HG02571 (cell line): ENCODE measurements at regions not wholly inside any gene's neighbourhood (a gene's known extent, or its start where the extent isn't known, plus 50 kb on each side); places are given as distances from the start of the nearest gene placed in this dataset.

Experiments
- ATAC-seq: cut with Tn5 transposase; IDR thresholded peaks from one replicate; pipeline ENCODE4 v1.9.1; 2021; ENCODE audit warnings: mild to moderate bottlenecking, moderate library complexity; ENCODE audit not compliant: unreplicated experiment

- ATAC-seq = no peak
Observed at GRCh38 chr7:35581605-35582210, 113.2 kb downstream of the HERPUD2 start.

DNA sequence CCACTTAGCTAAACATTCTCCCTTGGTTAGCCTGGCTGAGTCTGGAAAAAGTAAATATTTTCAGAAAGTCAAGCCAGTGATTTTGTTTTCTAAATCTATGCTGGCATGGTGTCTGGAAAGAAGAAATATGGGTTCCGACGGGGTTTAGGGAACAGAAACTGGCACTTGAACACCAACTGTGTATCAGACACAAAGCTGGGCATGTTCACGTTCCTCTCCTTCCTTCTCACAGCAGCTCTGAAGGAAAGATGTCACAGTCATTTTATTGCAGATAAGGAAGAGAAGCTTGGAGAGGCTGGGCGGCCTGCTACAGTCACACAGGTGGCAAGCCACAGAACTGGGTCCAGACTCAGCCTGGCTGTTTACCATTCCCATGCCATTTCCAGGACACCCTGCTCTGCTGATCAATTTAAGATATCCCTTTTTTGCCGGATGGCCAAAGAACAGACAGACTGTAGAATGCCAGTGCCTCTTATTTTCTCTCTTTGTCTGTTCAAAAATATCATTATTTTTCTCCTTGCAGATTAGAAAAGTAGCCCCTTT lies 118.8 kb downstream of the HERPUD2 start:
- ATAC-seq = no peak

DNA sequence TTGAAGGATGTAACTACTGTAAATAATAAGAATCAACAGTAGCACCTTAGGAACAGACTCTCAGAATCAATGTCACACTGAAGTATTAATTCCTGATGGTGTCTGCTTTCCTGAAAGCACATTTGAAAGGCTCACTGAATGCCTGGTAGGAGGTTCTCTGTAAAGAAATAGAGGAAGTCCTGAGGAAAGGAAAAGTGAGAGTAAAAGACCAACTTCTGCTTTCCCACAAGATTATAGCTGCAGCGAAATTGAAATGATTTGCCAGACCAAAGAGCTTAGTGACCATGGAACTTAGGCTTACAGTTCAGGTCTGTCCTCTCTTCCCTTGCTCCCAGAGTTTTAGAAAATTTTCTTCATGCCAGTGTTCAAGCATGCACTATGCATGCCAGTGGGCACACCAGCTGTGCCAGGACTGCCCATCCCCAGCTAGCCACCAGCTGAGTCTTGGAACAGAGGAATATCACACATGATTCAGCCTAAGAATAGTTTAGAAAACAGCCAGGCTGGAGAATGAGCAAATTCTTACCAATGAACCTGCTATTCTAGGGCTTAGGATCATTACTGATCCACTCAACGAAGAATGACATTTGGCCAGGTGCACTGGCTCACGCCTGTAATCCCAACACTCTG lies 123.2 kb downstream of the HERPUD2 start:
- ATAC-seq = no peak

DNA sequence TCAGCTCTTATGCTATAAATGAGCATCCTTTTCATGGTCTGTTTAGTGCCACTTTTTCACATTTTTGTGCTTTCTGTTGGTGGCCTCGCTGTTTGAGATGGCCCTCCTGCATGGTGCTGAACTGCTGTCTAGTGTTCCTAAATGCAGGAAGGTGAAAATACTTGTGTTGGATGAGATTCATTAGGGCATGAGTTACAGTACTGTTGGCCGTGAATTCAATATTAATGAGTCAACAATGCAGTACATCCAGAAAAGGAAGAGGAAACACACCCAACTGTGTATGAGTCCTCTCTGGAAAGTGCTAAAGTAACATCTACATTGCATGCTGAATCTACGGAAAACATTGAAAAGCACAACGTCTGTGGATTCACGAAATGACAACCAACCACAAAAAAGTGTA lies 124.0 kb downstream of the HERPUD2 start:
- ATAC-seq = no peak

GRCh38 chr7:35565927-35566326 lies 129.0 kb downstream of the HERPUD2 start:
- ATAC-seq = no peak

GRCh38 chr7:35558841-35559240 lies 136.1 kb downstream of the HERPUD2 start:
- ATAC-seq = no peak

DNA sequence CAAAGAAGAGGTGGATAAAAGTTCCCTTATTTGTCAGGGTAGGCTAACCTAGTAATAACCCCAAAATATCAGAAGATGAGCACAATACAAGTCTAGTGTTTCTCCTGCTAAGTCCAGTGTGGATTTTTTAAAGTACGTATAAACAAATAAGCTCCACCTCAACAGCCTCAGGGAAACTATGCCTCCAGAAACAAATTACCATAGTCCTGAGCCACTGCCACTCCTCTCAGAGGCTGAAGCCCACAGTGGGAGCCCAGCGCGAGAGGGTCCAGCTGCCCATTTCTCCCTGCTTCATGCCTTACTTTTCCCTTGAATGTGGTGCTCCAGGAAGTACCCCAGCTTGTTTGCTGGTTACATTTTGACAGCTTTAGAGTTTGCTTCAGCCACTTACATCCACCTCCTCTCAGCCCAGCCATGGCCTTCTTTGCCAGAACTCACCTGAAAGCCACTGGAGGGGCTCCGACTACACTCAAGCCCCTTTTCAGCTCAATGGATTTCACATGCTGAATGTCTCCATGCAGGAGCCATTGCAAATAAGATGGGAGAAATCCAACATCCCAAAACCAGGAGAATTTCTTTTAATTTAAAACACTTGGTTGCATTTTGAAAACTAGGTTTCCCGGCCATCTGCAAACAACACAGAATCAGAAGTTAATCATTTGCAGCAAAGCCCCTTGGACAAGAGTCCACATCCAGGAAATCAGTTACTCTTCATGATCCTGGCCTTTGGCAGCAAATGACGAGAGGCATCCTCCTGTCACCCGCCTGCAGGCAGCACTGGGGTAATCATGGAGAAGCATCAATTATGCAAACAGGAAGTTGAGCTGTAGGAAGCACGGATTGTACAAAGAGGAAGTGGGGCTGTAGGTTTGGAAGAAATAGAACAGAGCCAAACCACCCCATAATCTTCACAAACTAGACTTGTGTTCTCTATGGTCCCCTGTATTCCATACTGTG lies 138.1 kb downstream of the HERPUD2 start:
- no peak for ATAC-seq

- ATAC-seq = no peak
Observed at GRCh38 chr7:35555934-35556333, 139.0 kb downstream of the HERPUD2 start.

DNA sequence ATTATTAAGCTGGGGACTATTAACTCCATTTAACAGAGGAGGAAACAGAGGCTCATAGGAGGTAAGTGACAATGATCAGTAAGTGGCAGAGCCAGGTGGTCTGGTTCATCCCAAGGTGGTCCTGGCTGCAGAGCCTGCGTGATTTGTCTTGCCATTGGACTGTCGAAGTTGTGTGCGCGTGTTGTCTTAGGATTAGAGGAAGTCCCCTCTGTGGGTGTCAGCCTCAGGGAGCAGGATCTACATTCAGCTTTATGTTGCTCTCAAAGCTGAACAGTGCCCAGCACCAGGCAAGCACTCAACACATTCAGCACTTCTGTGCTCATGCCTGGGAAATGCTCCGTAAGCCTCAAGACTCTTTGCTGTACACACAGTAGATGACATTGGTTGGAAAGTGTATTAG lies 139.5 kb downstream of the HERPUD2 start:
- ATAC-seq = no peak

DNA sequence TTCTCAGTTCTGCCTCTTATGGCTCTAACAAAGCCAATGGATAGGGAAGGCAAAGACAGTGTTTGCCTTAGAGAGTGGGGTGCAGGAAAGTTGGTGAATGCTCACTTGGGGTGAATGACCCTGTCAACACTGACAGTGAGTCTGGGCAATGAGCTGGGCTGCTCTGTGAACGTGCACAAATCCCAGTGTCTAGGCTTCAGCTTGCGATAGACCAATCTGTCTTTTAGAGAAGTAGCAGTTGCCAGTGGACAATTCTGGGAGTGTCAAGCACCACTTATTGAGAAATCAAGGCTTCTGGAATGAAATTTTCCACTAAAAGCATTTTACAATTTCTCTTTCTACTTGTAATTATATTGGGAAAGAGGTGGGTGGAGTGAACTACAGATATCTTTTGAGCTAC lies 141.4 kb downstream of the HERPUD2 start:
- ATAC-seq = no peak

DNA sequence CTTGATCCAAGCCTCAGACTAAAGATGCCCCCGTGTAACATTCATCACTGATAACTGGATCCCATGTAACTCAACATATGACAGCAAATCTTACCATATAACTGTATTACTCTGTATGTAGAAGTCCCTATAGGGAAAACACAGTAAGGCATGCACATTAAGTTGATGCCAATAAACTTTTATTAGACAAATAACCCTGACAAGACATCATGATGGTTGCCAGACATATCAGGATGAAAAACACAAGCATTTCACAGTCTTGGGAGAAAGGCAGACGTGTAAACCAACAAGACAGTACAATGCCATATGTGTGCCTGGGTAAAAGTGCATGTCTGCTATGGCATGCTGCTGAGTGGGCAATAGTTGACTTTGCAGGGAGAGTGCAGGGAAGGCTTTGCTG lies 142.2 kb downstream of the HERPUD2 start:
- no peak for ATAC-seq

DNA sequence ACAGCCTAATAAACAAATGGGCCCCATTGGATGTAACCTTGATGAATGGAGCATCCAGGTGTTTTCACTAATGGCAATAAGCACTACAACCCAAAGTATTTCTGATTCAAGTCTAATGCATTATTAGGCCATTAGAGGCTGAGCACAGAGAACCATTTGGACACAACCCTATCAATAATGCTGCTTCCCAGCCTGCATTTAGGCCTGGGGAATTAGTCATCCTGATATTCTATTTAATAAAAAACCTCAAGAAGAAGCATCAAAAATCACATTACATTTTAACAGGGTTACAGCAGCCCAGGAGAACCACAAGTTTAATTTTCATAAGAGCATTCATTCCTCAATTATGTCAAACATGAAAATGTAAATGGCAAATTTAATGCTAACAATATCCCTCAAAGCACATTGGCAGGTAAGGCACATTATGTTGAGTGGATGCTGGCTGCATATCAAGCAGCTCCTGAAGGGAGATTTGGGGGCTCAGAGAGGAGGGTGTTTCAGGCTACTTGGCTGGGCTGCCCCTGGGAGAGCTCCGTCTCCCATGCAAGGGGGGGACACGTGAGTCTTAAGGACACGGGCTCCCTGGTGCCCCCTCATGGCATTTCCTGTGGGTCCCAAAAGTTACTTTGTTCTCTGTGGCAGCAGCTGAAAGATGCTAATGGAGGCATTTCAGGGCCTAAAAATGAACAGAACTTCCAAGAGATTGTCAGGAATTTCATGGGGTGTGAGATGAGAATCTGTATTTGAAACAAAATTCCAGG lies 143.4 kb downstream of the HERPUD2 start:
- ATAC-seq = no peak

DNA sequence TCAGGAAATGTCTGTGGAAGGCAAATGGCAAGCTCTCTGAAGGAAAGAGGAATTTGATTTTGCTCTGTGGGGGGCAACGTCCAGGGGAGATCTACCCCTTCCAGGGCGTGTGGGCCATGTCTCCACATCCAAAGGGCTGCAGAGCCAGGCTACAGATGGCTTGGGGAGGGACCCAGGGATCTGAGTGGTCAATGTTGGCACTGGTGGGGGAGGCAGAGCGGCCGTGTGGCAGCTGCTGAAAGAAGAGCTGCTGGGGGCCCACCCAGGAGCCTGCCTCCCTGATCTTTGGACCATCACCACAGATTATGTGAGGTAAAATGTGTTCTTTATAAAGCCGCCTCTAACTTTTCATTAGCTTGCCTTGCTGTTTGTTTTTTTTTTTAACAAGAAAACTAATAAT lies 144.1 kb downstream of the HERPUD2 start:
- ATAC-seq = no peak

DNA sequence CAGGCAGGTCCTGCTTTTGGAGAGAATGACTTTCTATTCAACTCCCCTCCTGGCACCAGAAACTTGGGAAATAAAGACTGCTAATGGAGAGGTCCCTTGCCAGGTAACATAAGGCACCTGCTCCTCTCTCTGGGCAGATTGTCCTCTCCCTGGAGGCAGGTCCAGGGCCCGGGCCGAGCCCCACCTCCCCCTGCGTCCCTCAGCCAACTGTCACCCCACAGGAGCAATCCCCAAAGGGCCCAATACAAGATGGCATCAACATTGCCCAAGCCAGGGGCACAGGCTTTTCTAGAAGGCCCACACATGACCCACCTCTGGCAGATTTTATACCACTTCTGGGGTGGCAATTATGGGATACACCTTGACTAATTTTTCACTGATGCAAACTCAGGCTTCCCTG lies 145.2 kb downstream of the HERPUD2 start:
- ATAC-seq = no peak

GRCh38 chr7:35548291-35548690 lies 146.6 kb downstream of the HERPUD2 start:
- ATAC-seq = no peak

DNA sequence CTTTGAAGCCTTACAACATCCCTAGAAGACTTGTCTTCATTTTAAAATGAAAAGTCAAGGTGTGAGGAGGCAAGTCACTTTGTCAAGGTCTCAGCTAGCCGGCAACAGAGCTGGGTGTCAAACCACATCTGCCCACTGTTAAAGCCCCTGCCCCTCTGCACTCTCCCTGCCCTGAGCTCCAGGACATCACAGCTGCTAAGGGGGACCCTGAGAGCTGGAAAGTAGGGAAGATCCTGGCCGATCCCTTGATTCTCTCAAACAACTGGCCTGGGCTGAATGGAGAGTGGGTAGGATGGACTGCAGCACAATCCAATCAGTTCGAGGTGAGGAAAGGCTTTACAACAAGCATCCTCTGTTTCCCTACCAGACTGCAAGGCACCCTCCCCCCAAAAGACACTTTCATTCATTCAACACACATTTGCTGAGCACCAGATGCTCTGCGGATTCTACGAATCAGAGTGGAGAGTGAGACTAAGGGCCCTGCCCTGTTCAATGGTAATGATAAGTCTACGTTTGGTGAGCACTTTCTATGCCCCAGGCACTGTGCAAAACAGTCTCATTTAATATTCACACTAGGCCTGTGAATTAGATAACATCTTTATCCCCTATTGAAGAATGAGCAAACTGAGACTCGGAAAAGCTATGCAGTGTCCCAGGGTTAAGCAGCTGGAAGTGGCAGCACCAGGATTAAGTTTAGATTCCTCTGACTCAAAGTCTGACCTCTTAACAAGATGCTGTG lies 148.1 kb downstream of the HERPUD2 start:
- no peak for ATAC-seq

- ATAC-seq = no peak
Observed at GRCh38 chr7:35545831-35546230, 149.1 kb downstream of the HERPUD2 start.

DNA sequence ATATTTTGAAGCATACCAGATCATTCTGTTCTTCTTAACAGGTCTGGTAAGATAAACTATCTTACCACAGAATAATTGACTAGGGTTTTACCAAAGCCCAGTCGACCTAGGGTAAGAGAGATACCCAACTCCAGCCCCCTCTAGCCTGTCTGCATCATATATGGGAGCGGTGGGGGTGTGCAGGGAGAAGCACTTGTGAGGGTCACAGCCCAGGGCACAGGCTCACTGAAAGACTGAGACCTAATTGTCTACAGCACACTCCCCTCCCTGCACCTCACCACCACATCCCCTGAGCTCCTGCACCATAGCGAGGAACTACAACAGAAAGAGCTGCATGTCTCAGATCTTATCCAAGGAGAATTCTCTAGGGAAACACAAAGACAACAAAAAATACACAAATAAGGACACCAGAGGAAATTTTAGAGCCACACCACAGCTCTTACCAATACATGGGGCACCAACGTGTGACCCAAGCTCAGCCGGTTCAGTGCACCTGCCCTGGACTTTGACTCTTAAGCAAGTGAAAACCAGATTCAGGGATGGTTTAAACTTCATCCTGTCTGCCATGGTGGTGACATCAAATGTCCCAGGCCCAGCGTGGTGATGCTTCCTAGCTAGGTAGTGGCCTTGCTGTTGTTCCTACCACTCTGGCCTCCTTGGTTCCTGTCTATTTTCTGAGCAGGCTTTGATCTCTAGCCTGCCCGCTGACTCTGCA lies 150.8 kb downstream of the HERPUD2 start:
- no peak for ATAC-seq
